Uterus (tissue), 2 donors: ENCODE measurements at regions not wholly inside any gene's neighbourhood (a gene's known extent, or its start where the extent isn't known, plus 50 kb on each side); places are given as distances from the start of the nearest gene placed in this dataset.

ENCODE experiments used
- POLR2A ChIP-seq, 2 donors: fragments of 450-650 bp; IDR thresholded peaks; one replicate each; pipeline ENCODE4 v1.6.1; 2016; ENCODE audit warnings: antibody characterized with exemption in 2 of 2, mild to moderate bottlenecking in 1 of 2, moderate library complexity in 1 of 2
- TF ChIP-seq, protein P1 (sequence below), 4 experiments: fragments of 200-600 bp in 2 of 4; fragments of 450-650 bp in 2 of 4; sonication (generic) in 2 of 4; IDR thresholded peaks; one replicate each; pipeline ENCODE4 v1.5.1; 2016 to 2019; ENCODE audit warnings: antibody characterized with exemption in 4 of 4, mild to moderate bottlenecking in 2 of 4, moderate library complexity in 1 of 4

DNA sequence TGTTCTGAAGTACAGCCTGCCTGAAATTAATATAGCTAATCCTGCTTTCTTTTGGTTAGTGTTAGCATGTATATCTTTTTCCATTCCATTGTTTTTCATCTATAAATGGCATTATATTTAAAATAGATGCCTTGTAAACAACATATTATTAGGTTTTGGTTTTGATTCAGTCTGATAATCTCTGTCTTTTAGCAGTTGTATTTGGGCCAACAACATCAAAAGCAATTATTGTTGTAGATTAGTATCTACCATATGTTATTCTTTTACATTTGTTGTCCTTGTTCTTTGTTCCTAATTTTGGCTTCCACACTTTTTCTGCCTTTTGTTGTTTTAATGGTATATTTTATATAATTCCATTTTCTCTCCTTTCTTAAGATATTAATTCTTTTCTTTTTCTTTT, 678.2 kb upstream of the PRMT6 start:
- TF ChIP-seq, protein P1, sequence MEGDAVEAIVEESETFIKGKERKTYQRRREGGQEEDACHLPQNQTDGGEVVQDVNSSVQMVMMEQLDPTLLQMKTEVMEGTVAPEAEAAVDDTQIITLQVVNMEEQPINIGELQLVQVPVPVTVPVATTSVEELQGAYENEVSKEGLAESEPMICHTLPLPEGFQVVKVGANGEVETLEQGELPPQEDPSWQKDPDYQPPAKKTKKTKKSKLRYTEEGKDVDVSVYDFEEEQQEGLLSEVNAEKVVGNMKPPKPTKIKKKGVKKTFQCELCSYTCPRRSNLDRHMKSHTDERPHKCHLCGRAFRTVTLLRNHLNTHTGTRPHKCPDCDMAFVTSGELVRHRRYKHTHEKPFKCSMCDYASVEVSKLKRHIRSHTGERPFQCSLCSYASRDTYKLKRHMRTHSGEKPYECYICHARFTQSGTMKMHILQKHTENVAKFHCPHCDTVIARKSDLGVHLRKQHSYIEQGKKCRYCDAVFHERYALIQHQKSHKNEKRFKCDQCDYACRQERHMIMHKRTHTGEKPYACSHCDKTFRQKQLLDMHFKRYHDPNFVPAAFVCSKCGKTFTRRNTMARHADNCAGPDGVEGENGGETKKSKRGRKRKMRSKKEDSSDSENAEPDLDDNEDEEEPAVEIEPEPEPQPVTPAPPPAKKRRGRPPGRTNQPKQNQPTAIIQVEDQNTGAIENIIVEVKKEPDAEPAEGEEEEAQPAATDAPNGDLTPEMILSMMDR (IDR thresholded peaks at IDR 0.05): no peak
- TF ChIP-seq POLR2A (IDR thresholded peaks at IDR 0.05): no peak
